CD4-positive, alpha-beta T cell treated with Interleukin-4 for 4 hours (primary cell): ENCODE measurements at regions not wholly inside any gene's neighbourhood (a gene's known extent, or its start where the extent isn't known, plus 50 kb on each side); places are given as distances from the start of the nearest gene placed in this dataset.

Experiments used
- DNase-seq: peaks from one replicate; pipeline ENCODE4 v3.0.0-alpha.2; 2020

GRCh38 chr2:204449977-204450376, 95.3 kb upstream of the PARD3B start:
- DNase-seq: no peak

GRCh38 chr2:204451766-204452165, 93.5 kb upstream of the PARD3B start:
- no peak for DNase-seq

- no peak for DNase-seq
These were observed 92.7 kb upstream of the PARD3B start for GRCh38 chr2:204452464-204453023.

- no peak for DNase-seq
These were observed 91.5 kb upstream of the PARD3B start for GRCh38 chr2:204453730-204454167.

GRCh38 chr2:204454672-204455380, 90.4 kb upstream of the PARD3B start:
- no peak for DNase-seq

- DNase-seq: no peak
These were observed 76.4 kb upstream of the PARD3B start for GRCh38 chr2:204468746-204469429.

GRCh38 chr2:204470178-204470620, 75.1 kb upstream of the PARD3B start:
- DNase-seq: no peak

- no peak for DNase-seq
These were observed 74.6 kb upstream of the PARD3B start for GRCh38 chr2:204470621-204471196.

- no peak for DNase-seq
These were observed 72.9 kb upstream of the PARD3B start for GRCh38 chr2:204472375-204472774.

GRCh38 chr2:204473224-204473623, 72.1 kb upstream of the PARD3B start:
- no peak for DNase-seq

GRCh38 chr2:204475399-204475798, 69.9 kb upstream of the PARD3B start:
- DNase-seq: no peak

GRCh38 chr2:204477358-204477950, 67.8 kb upstream of the PARD3B start:
- no peak for DNase-seq

GRCh38 chr2:204479557-204479956, 65.7 kb upstream of the PARD3B start:
- no peak for DNase-seq

GRCh38 chr2:204480676-204481075, 64.6 kb upstream of the PARD3B start:
- no peak for DNase-seq

- no peak for DNase-seq
These were observed 61.6 kb upstream of the PARD3B start for GRCh38 chr2:204483608-204484081.

GRCh38 chr2:204486321-204486720, 59.0 kb upstream of the PARD3B start:
- no peak for DNase-seq

- DNase-seq: no peak
These were observed 58.5 kb upstream of the PARD3B start for GRCh38 chr2:204486805-204487204.

GRCh38 chr2:204487447-204488229, 57.6 kb upstream of the PARD3B start:
- DNase-seq: no peak

- DNase-seq: no peak
These were observed 53.7 kb upstream of the PARD3B start for GRCh38 chr2:204491528-204491927.

GRCh38 chr2:204492417-204492816, 52.9 kb upstream of the PARD3B start:
- no peak for DNase-seq

GRCh38 chr2:204494681-204495080, 50.6 kb upstream of the PARD3B start:
- DNase-seq: no peak

- no peak for DNase-seq
These were observed 49.9 kb upstream of the PARD3B start for GRCh38 chr2:204495381-204495780.
